CD4-positive, alpha-beta T cell (primary cell): ENCODE measurements at regions not wholly inside any gene's neighbourhood (a gene's known extent, or its start where the extent isn't known, plus 50 kb on each side); places are given as distances from the start of the nearest gene placed in this dataset.

Experiments used
- ATAC-seq: fragments of 200-7000 bp; cut with Tn5 transposase; one replicate; pipeline ENCODE4 v1.10.0; 2022; ENCODE audit warnings: mild to moderate bottlenecking; ENCODE audit not compliant: poor library complexity
- CTCF ChIA-PET: fragments of 350-600 bp; sonication (Branson Sonifier 250); formaldehyde crosslinking; loops from one replicate; lab custom pipeline; 2021; ENCODE audit warnings: antibody characterized with exemption, inconsistent platforms; lab: Charles Lee
- POLR2A ChIA-PET: fragments of 350-600 bp; sonication (Branson Sonifier 250); formaldehyde crosslinking; loops from one replicate; lab custom pipeline; 2021; ENCODE audit warnings: antibody characterized with exemption, inconsistent platforms; lab: Charles Lee
- DNase-seq, 14 experiments: peaks; one replicate each; pipeline ENCODE4 v3.0.0-alpha.2; 2013 to 2020; ENCODE audit warnings: mixed read lengths in 2 of 14
- H3K27ac ChIP-seq, 2 donors: one replicate each; pipeline versions ENCODE4 v1.5.1 to v1.7.0; 2013; ENCODE audit warnings: low read length in 2 of 2, low read depth in 1 of 2, mild to moderate bottlenecking in 1 of 2
- H3K27me3 ChIP-seq, 2 experiments: 1 replicate in 1 of 2; 2 replicates in 1 of 2; pipeline versions ENCODE4 v1.6.1 to v1.7.0; 2013; ENCODE audit warnings: low read length in 2 of 2, control low read depth in 1 of 2, mild to moderate bottlenecking in 1 of 2, moderate library complexity in 1 of 2; ENCODE audit not compliant: insufficient read depth in 2 of 2, control insufficient read depth in 1 of 2
- H3K36me3 ChIP-seq: one replicate; pipeline ENCODE4 v1.6.1; 2013; ENCODE audit warnings: low read length, control low read depth; ENCODE audit not compliant: insufficient read depth
- H3K4me1 ChIP-seq: one replicate; pipeline ENCODE4 v1.6.1; 2013; ENCODE audit warnings: low read length, control low read depth; ENCODE audit not compliant: insufficient read depth
- H3K4me3 ChIP-seq: one replicate; pipeline ENCODE4 v1.5.1; 2013; ENCODE audit warnings: mild to moderate bottlenecking, low read length, moderate library complexity
- H3K9me3 ChIP-seq, 2 experiments: 1 replicate in 1 of 2; 2 replicates in 1 of 2; pipeline versions ENCODE4 v1.6.1 to v1.7.0; 2013; ENCODE audit warnings: low read length in 2 of 2, mild to moderate bottlenecking in 2 of 2, control low read depth in 1 of 2, moderate library complexity in 1 of 2; ENCODE audit not compliant: control insufficient read depth in 1 of 2, insufficient read depth in 1 of 2
- H3K27ac Mint-ChIP-seq: one replicate; pipeline ENCODE4 v1.8.0; 2020; ENCODE audit warnings: mixed read lengths
- H3K27me3 Mint-ChIP-seq: one replicate; pipeline ENCODE4 v1.8.0; 2021; ENCODE audit warnings: mixed read lengths
- H3K36me3 Mint-ChIP-seq: one replicate; pipeline ENCODE4 v1.8.0; 2021; ENCODE audit warnings: low read depth, mixed read lengths
- H3K4me1 Mint-ChIP-seq: one replicate; pipeline ENCODE4 v1.8.0; 2021; ENCODE audit warnings: low read depth, mixed read lengths
- H3K4me3 Mint-ChIP-seq: one replicate; pipeline ENCODE4 v1.8.0; 2020; ENCODE audit warnings: mild to moderate bottlenecking, mixed read lengths
- H3K9me3 Mint-ChIP-seq: one replicate; pipeline ENCODE4 v1.8.0; 2020; ENCODE audit warnings: mixed read lengths
- CTCF ChIP-seq: fragments of 200-600 bp; IDR thresholded peaks from one replicate; pipeline ENCODE4 v1.8.0; 2022; ENCODE audit warnings: antibody characterized with exemption, mild to moderate bottlenecking
- intact Hi-C, 2 experiments: fragments of 100-400 bp; cut with DNase I in 1 of 2; cut with micrococcal nuclease in 1 of 2; formaldehyde crosslinking; loops; one replicate each; pipeline versions ENCODE4 v1.15.1 to v1.9.0; 2023 to 2025; cut with DNase I, micrococcal nuclease

- Histone ChIP-seq H3K36me3 (no peaks in the 10 kb centered on the region), H3K4me1 (no peaks in the 10 kb centered on the region), H3K4me3 (no peak overlapping the region), H3K27ac (no peak overlapping the region), H3K9me3 (peaks cover 3 to 4% of the 10 kb centered on the region in 2 experiments), H3K27me3 (no peaks in the 10 kb centered on the region)
- no peak for ATAC-seq
- ChIA-PET POLR2A (no interaction called here), CTCF (no interaction called here)
- no peak for TF ChIP-seq CTCF
- no peak overlapping the region for H3K27ac Mint-ChIP-seq
- no peaks in the 10 kb centered on the region for H3K27me3 Mint-ChIP-seq
- peaks cover 22% of the 10 kb centered on the region for H3K9me3 Mint-ChIP-seq
- DNase-seq = no peak
- intact Hi-C loops = no loop called here
- no peaks in the 10 kb centered on the region for H3K4me1 Mint-ChIP-seq
- H3K36me3 Mint-ChIP-seq = no peaks in the 10 kb centered on the region
- H3K4me3 Mint-ChIP-seq = no peak overlapping the region
Measured at GRCh38 chr2:56571074-56571473, 387.3 kb downstream of the CCDC85A start.

- H3K4me1 Mint-ChIP-seq = no peaks in the 10 kb centered on the region
Measured at GRCh38 chr2:56576001-56576400, 392.2 kb downstream of the CCDC85A start.

GRCh38 chr2:56580242-56580641, 396.5 kb downstream of the CCDC85A start:
- ChIA-PET CTCF (no interaction called here), POLR2A (no interaction called here)
- no peaks in the 10 kb centered on the region for H3K36me3 ChIP-seq
- no peaks in the 10 kb centered on the region for H3K36me3 Mint-ChIP-seq
- no peak overlapping the region for H3K4me3 Mint-ChIP-seq
- H3K27ac ChIP-seq = no peak overlapping the region
- peaks cover 4 to 12% of the 10 kb centered on the region in 2 experiments for H3K9me3 ChIP-seq
- H3K4me3 ChIP-seq = no peak overlapping the region
- H3K4me1 ChIP-seq = no peaks in the 10 kb centered on the region
- ATAC-seq (no peak), DNase-seq (no peak)
- H3K27me3 ChIP-seq = no peaks in the 10 kb centered on the region
- no peaks in the 10 kb centered on the region for H3K4me1 Mint-ChIP-seq
- H3K9me3 Mint-ChIP-seq = peaks cover 19% of the 10 kb centered on the region
- intact Hi-C loops = no loop called here
- no peaks in the 10 kb centered on the region for H3K27me3 Mint-ChIP-seq
- TF ChIP-seq CTCF = no peak
- H3K27ac Mint-ChIP-seq = no peak overlapping the region

More at GRCh38 chr2:56576001-56576400, 392.2 kb downstream of the CCDC85A start:
- H3K4me3 ChIP-seq = no peak overlapping the region
- TF ChIP-seq CTCF = no peak
- no peaks in the 10 kb centered on the region for H3K27me3 ChIP-seq
- peaks cover 4 to 12% of the 10 kb centered on the region in 2 experiments for H3K9me3 ChIP-seq
- intact Hi-C loops = no loop called here
- no peaks in the 10 kb centered on the region for H3K36me3 Mint-ChIP-seq
- CTCF ChIA-PET = interaction anchor here (0.6 kb wide), 1 partner anchor 10 kb away, joined by 3 read pairs; no protein-coding TSS in a partner anchor
- no peak overlapping the region for H3K27ac ChIP-seq
- DNase-seq (no peak), ATAC-seq (no peak)
- no peak overlapping the region for H3K4me3 Mint-ChIP-seq
- no peaks in the 10 kb centered on the region for H3K4me1 ChIP-seq
- no peaks in the 10 kb centered on the region for H3K36me3 ChIP-seq
- POLR2A ChIA-PET = no interaction called here
- peaks cover 29% of the 10 kb centered on the region for H3K9me3 Mint-ChIP-seq
- H3K27ac Mint-ChIP-seq = no peak overlapping the region
- no peaks in the 10 kb centered on the region for H3K27me3 Mint-ChIP-seq
